ENCODE measurements at regions not wholly inside any gene's neighbourhood (a gene's known extent, or its start where the extent isn't known, plus 50 kb on each side); places are given as distances from the start of the nearest gene placed in this dataset.

- TF ChIP-seq, protein P1, sequence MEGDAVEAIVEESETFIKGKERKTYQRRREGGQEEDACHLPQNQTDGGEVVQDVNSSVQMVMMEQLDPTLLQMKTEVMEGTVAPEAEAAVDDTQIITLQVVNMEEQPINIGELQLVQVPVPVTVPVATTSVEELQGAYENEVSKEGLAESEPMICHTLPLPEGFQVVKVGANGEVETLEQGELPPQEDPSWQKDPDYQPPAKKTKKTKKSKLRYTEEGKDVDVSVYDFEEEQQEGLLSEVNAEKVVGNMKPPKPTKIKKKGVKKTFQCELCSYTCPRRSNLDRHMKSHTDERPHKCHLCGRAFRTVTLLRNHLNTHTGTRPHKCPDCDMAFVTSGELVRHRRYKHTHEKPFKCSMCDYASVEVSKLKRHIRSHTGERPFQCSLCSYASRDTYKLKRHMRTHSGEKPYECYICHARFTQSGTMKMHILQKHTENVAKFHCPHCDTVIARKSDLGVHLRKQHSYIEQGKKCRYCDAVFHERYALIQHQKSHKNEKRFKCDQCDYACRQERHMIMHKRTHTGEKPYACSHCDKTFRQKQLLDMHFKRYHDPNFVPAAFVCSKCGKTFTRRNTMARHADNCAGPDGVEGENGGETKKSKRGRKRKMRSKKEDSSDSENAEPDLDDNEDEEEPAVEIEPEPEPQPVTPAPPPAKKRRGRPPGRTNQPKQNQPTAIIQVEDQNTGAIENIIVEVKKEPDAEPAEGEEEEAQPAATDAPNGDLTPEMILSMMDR (IDR thresholded peaks at IDR 0.05): no peak
- no peak for ATAC-seq (ENCODE audit: low FRiP score)
- DNase-seq (ENCODE audit: low spot score): no peak
Measured at GRCh38 chr16:49057391-49057790, 224.2 kb downstream of the CBLN1 start.

- DNase-seq (ENCODE audit: low spot score) (no peak), ATAC-seq (ENCODE audit: low FRiP score) (no peak)
- TF ChIP-seq, protein P1 (IDR thresholded peaks at IDR 0.05): no peak
Measured at GRCh38 chr16:49056546-49056945, 225.1 kb downstream of the CBLN1 start.

DNA sequence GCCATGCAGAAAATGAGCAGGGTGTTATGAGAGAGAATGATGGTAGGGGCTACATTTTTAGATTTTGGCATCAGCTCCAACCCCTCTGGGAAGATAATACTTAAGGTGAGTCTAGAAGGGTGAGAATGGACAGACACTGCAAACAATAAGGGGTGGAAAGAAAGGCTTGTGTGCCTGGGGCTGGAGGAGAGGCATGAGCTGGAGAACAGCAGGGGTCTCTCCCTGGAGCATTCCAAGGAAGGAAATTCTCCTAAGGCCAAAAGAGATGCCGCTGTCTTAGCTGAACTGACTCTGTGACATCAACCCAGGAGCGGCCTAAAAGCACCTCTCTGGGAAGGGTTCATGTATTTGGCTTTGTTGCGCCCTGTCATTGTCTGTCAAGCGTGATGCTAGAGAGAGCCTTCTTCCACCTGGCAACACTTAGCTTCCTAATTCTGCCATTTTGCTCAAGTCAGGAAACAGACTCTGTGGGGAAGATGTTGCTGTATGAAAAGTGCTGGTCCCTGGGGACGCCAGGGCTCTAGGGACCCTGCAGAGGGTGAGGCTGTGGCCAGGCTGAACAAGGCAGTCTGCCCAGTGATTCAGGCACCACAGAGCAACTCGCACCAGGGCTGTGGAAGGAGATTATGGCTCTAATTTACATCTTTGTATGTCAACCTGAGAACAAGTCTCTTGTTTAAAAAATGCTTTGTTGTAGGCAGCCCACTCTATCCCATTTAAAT, 225.7 kb downstream of the CBLN1 start:
- ATAC-seq (ENCODE audit: low FRiP score) (no peak), DNase-seq (ENCODE audit: low spot score) (no peak)
- TF ChIP-seq, protein P1 (IDR thresholded peaks at IDR 0.05): no peak

- DNase-seq (ENCODE audit: low spot score) (no peak), ATAC-seq (ENCODE audit: low FRiP score) (no peak)
- TF ChIP-seq, protein P1 (IDR thresholded peaks at IDR 0.05): no peak
Measured at GRCh38 chr16:49055291-49055690, 226.3 kb downstream of the CBLN1 start.

DNA sequence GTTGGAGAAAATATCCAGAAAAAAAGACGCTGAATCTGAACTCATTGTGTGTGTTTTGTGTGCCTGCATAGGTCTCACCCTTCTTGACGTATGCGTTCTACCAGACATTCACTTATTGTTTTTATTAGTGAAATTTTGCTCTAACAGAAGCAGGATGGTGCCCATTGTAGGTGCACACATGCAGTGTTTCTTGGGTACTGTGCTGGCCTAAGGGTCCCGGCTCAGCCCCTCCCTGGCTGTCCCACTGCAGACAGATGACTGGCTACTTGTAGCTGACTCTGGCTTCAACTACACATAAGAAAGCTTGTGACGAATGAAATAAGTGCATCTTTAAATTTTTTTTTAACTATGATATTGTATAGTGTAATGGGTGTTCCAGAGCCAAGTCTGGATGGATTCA, 227.0 kb downstream of the CBLN1 start:
- ATAC-seq (ENCODE audit: low FRiP score) (no peak), DNase-seq (ENCODE audit: low spot score) (no peak)

GRCh38 chr16:49052846-49053245, 228.8 kb downstream of the CBLN1 start:
- TF ChIP-seq, protein P1 (IDR thresholded peaks at IDR 0.05): no peak
- ATAC-seq (ENCODE audit: low FRiP score) (no peak), DNase-seq (ENCODE audit: low spot score) (no peak)

More for the DNA sequence above, 227.0 kb downstream of the CBLN1 start:
- TF ChIP-seq, protein P1 (IDR thresholded peaks at IDR 0.05): no peak

- ATAC-seq (ENCODE audit: low FRiP score): no peak
- DNase-seq (ENCODE audit: low spot score): no peak
- TF ChIP-seq, protein P1 (IDR thresholded peaks at IDR 0.05): no peak
Measured at GRCh38 chr16:49051576-49051975, 230.1 kb downstream of the CBLN1 start.

Data from omental fat pad (tissue), 3 donors.